Vagina (tissue), 2 donors: ENCODE measurements at regions not wholly inside any gene's neighbourhood (a gene's known extent, or its start where the extent isn't known, plus 50 kb on each side); places are given as distances from the start of the nearest gene placed in this dataset.

Experiments used
- DNase-seq, 2 donors: peaks; one replicate each; pipeline ENCODE4 v3.0.0-alpha.2; 2017; ENCODE audit errors: extremely low spot score in 2 of 2
- H3K27ac ChIP-seq: fragments of 200-600 bp; sonication (generic); one replicate; pipeline ENCODE4 v1.5.1; 2019
- H3K27me3 ChIP-seq: fragments of 200-600 bp; sonication (generic); one replicate; pipeline ENCODE4 v1.5.1; 2019
- H3K36me3 ChIP-seq, 2 donors: fragments of 200-600 bp; sonication (generic); one replicate each; pipeline ENCODE4 v1.5.1; 2017 to 2019
- H3K4me1 ChIP-seq: fragments of 200-600 bp; sonication (generic); one replicate; pipeline ENCODE4 v1.5.1; 2019
- H3K4me3 ChIP-seq, 2 donors: fragments of 200-600 bp; sonication (generic); 1 replicate in 1 of 2; 2 replicates in 1 of 2; pipeline ENCODE4 v1.5.1; 2016 to 2019
- H3K9me3 ChIP-seq: fragments of 200-600 bp; sonication (generic); one replicate; pipeline ENCODE4 v1.5.1; 2019
- POLR2A ChIP-seq, 2 donors: fragments of 450-650 bp; IDR thresholded peaks; one replicate each; pipeline ENCODE4 v1.6.1; 2017; ENCODE audit warnings: antibody characterized with exemption in 2 of 2, mild to moderate bottlenecking in 2 of 2, moderate library complexity in 2 of 2
- POLR2AphosphoS5 ChIP-seq, 2 donors: sonication (generic); formaldehyde crosslinking; IDR thresholded peaks; one replicate each; pipeline ENCODE4 v1.9.0; 2017; ENCODE audit warnings: antibody characterized with exemption in 2 of 2, mild to moderate bottlenecking in 2 of 2, low read depth in 1 of 2; ENCODE audit not compliant: insufficient read depth in 1 of 2
- intact Hi-C: fragments of 100-400 bp; cut with DNase I; formaldehyde crosslinking; loops from one replicate; pipeline ENCODE4 v1.15.1; 2023
- TF ChIP-seq, protein P1 (sequence below), 3 experiments: fragments of 450-650 bp in 2 of 3; fragments of 200-600 bp in 1 of 3; sonication (generic) in 1 of 3; IDR thresholded peaks; one replicate each; pipeline ENCODE4 v1.5.1; 2017 to 2019; ENCODE audit warnings: antibody characterized with exemption in 3 of 3, mild to moderate bottlenecking in 2 of 3, moderate library complexity in 2 of 3

DNA sequence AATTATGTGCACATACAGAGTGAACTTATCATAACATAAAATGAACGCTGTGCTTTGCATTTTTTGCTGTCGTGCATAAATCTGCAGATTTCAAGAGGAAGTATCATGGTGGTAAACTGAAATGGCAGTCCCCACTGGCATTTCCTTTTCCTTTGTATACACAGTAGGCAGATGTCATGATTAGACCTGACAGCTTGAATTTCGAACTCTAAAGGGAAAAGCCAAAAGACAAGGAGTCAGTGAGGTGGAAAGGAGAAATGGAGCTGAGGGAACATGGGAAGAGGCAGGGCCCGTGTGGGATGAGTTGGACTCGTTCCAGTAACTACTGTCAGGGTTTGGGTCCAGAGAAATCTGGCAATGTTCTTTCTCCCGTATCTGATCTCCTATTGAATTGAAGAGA is 454.1 kb upstream of the SGCG start:
- intact Hi-C loops: no loop called here
- TF ChIP-seq, protein P1, sequence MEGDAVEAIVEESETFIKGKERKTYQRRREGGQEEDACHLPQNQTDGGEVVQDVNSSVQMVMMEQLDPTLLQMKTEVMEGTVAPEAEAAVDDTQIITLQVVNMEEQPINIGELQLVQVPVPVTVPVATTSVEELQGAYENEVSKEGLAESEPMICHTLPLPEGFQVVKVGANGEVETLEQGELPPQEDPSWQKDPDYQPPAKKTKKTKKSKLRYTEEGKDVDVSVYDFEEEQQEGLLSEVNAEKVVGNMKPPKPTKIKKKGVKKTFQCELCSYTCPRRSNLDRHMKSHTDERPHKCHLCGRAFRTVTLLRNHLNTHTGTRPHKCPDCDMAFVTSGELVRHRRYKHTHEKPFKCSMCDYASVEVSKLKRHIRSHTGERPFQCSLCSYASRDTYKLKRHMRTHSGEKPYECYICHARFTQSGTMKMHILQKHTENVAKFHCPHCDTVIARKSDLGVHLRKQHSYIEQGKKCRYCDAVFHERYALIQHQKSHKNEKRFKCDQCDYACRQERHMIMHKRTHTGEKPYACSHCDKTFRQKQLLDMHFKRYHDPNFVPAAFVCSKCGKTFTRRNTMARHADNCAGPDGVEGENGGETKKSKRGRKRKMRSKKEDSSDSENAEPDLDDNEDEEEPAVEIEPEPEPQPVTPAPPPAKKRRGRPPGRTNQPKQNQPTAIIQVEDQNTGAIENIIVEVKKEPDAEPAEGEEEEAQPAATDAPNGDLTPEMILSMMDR (IDR thresholded peaks at IDR 0.05): no peak
- TF ChIP-seq POLR2A (IDR thresholded peaks at IDR 0.05): no peak
- no peak for TF ChIP-seq POLR2AphosphoS5 (IDR thresholded peaks at IDR 0.05; ENCODE audit: insufficient read depth in 1 of 2, low read depth in 1 of 2)
- no peaks in the 10 kb centered on the region for H3K4me1 ChIP-seq

DNA sequence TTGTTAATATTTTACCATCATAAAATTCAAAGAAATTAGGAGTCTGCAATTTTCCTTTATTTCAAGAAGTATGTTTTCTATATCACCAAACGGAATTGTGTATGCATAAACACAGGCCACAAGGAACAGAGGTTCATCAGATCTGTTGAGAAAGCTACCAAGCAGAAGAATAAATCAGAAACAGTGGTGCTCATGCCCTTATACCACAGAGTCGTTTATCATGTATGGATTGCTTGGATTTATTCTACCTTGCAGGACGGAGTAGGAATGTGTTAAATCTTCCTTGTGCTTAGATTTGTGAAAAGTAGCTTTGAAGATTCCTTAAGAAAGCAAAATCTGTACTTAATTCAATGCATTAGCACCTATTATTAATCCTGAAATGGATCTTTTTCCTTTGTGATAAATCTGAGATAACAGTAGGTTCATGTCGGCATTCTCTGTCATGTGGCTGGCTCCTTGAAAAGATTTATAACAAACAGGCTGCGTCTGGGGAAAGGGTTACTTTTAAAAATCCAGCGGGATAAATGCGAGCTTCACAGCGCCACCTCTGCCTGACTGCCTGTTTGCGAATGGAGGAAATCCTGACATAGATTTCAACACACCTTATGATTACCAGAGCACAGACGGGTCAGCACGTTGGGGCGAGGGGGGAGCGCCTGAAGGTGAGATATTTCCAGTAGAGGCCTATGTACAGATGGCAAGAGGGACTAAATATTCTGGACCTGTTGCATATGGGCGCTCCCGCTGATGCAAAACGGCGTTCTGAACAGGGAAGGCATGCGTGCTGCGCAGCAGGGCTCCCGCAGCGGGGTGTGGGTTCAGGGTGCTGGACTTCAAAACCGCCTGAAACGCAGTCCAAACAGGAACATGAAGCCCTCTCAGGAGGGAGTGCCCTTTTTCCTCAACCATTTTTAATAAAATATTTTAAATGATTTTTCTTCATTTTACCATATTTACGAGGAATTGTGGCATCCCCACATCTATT is 445.5 kb upstream of the SGCG start:
- intact Hi-C loops: no loop called here
- Histone ChIP-seq H3K4me1 (no peaks in the 10 kb centered on the region), H3K9me3 (no peaks in the 10 kb centered on the region), H3K27ac (no peak overlapping the region), H3K36me3 (no peaks in the 10 kb centered on the region), H3K27me3 (no peaks in the 10 kb centered on the region), H3K4me3 (no peak overlapping the region)
- DNase-seq: no peak
- TF ChIP-seq POLR2A (IDR thresholded peaks at IDR 0.05): no peak
- TF ChIP-seq POLR2AphosphoS5 (IDR thresholded peaks at IDR 0.05; ENCODE audit: insufficient read depth in 1 of 2, low read depth in 1 of 2): no peak
- TF ChIP-seq, protein P1 (IDR thresholded peaks at IDR 0.05): no peak

More for the DNA sequence above, 454.1 kb upstream of the SGCG start:
- no peaks in the 10 kb centered on the region for H3K36me3 ChIP-seq
- no peak overlapping the region for H3K27ac ChIP-seq
- no peak for DNase-seq
- no peak overlapping the region for H3K4me3 ChIP-seq
- no peaks in the 10 kb centered on the region for H3K9me3 ChIP-seq
- H3K27me3 ChIP-seq: no peaks in the 10 kb centered on the region

DNA sequence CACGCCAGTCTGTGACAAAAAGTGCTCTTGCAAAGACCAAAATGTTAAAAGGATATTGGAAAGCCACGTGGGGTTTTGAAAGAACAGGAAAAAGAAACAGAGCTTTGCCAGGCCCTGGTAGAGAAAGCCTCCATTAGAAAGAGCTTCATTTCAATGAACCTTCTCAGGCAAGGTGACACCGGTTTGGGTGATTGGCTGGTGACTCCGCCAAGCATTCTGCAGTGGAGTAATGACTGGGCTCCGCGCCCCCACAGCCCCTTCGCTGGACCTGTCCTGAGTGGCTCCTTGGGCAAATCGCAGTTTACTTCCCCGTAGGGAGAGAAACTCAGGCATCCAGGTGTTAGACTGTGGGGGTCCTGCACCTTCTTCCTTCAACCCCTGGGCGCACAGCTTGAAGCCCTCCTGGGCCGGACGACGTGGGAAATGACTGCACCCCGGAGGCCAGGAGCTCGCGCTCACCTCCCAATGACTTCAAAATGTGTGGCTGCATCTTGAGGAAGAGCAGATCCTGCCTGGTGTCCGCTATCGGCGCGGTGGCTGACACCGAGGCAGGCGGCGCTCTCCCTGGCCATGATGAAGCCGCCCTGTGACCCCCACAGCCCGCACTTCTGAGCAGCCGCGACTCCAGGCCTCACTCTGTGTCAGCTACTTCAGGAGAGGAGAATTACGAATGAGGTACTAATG is 444.6 kb upstream of the SGCG start:
- Histone ChIP-seq H3K27me3 (no peaks in the 10 kb centered on the region), H3K4me1 (no peaks in the 10 kb centered on the region), H3K27ac (no peak overlapping the region), H3K36me3 (no peaks in the 10 kb centered on the region), H3K9me3 (no peaks in the 10 kb centered on the region), H3K4me3 (no peak overlapping the region)
- TF ChIP-seq, protein P1 (IDR thresholded peaks at IDR 0.05): no peak
- TF ChIP-seq POLR2A (IDR thresholded peaks at IDR 0.05): no peak
- TF ChIP-seq POLR2AphosphoS5 (IDR thresholded peaks at IDR 0.05; ENCODE audit: insufficient read depth in 1 of 2, low read depth in 1 of 2): no peak
- DNase-seq: no peak
- intact Hi-C loops: no loop called here

DNA sequence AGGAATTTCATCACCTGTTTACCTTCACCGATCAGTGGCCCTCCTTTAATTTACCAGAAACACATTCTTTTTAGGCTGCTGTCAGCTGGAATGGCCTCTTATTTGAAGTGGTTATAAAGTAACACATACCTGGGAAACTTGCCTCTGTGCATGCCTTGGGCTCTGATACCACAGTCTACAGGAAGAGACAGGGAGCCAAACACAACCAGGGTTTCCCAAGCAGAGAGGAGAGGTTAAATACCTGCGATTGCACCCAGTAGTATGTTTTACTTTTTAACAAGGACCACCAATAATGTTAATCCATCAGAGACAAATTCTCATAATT is 444.0 kb upstream of the SGCG start:
- intact Hi-C loops: no loop called here
- TF ChIP-seq POLR2A (IDR thresholded peaks at IDR 0.05) (no peak), POLR2AphosphoS5 (IDR thresholded peaks at IDR 0.05; ENCODE audit: insufficient read depth in 1 of 2, low read depth in 1 of 2) (no peak)
- TF ChIP-seq, protein P1 (IDR thresholded peaks at IDR 0.05): no peak
- no peaks in the 10 kb centered on the region for H3K36me3 ChIP-seq
- H3K4me1 ChIP-seq: no peaks in the 10 kb centered on the region
- H3K9me3 ChIP-seq: no peaks in the 10 kb centered on the region
- no peak overlapping the region for H3K4me3 ChIP-seq
- no peaks in the 10 kb centered on the region for H3K27me3 ChIP-seq
- H3K27ac ChIP-seq: no peak overlapping the region
- no peak for DNase-seq

DNA sequence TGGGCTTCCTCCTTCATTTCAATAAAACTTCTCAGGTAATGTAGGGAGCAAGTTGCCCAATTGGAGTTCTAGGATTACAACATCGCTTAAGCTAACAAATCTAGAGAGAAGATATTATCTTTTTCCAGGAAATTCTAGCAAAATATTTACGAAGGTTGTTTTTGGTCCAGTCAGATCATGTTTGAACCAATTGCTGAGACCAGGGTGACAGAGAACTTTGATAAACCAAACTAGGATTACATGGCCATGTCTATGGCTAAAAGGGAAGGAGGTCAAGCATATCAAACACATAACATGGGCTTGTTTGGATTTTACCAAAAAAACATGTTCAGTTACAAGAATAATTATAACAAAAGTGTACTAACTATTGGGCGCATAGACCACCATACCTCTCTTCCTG is 442.4 kb upstream of the SGCG start:
- intact Hi-C loops: no loop called here
- TF ChIP-seq, protein P1 (IDR thresholded peaks at IDR 0.05): no peak
- no peak for TF ChIP-seq POLR2A (IDR thresholded peaks at IDR 0.05)
- TF ChIP-seq POLR2AphosphoS5 (IDR thresholded peaks at IDR 0.05; ENCODE audit: insufficient read depth in 1 of 2, low read depth in 1 of 2): no peak
- no peak for DNase-seq
- H3K27me3 ChIP-seq: no peaks in the 10 kb centered on the region
- no peaks in the 10 kb centered on the region for H3K4me1 ChIP-seq
- no peaks in the 10 kb centered on the region for H3K36me3 ChIP-seq
- H3K9me3 ChIP-seq: no peaks in the 10 kb centered on the region
- H3K27ac ChIP-seq: no peak overlapping the region
- H3K4me3 ChIP-seq: no peak overlapping the region
